GM18868 (cell line): ENCODE measurements at regions not wholly inside any gene's neighbourhood (a gene's known extent, or its start where the extent isn't known, plus 50 kb on each side); places are given as distances from the start of the nearest gene placed in this dataset.

Source experiments
- ATAC-seq: cut with Tn5 transposase; IDR thresholded peaks from one replicate; pipeline ENCODE4 v1.9.1; 2021; ENCODE audit warnings: mild to moderate bottlenecking, moderate library complexity; ENCODE audit not compliant: unreplicated experiment

GRCh38 chr10:128631801-128632241 lies 505.6 kb upstream of the MKI67 start:
- no peak for ATAC-seq

- no peak for ATAC-seq
These were observed 506.5 kb upstream of the MKI67 start for GRCh38 chr10:128632694-128633093.

GRCh38 chr10:128633864-128634540 lies 507.8 kb upstream of the MKI67 start:
- no peak for ATAC-seq

GRCh38 chr10:128642023-128642422 lies 515.8 kb upstream of the MKI67 start:
- no peak for ATAC-seq

GRCh38 chr10:128642502-128642901 lies 516.3 kb upstream of the MKI67 start:
- no peak for ATAC-seq

- no peak for ATAC-seq
These were observed 517.4 kb upstream of the MKI67 start for GRCh38 chr10:128643658-128644057.

GRCh38 chr10:128645486-128645885 lies 519.3 kb upstream of the MKI67 start:
- no peak for ATAC-seq

GRCh38 chr10:128646956-128647355 lies 520.7 kb upstream of the MKI67 start:
- no peak for ATAC-seq

GRCh38 chr10:128657548-128657947 lies 531.3 kb upstream of the MKI67 start:
- no peak for ATAC-seq

GRCh38 chr10:128660726-128661125 lies 534.5 kb upstream of the MKI67 start:
- no peak for ATAC-seq

- ATAC-seq = no peak
These were observed 535.4 kb upstream of the MKI67 start for GRCh38 chr10:128661404-128662197.

GRCh38 chr10:128662520-128662919 lies 536.3 kb upstream of the MKI67 start:
- no peak for ATAC-seq

- no peak for ATAC-seq
These were observed 538.5 kb upstream of the MKI67 start for GRCh38 chr10:128664729-128665128.

- ATAC-seq = no peak
These were observed 549.2 kb upstream of the MKI67 start for GRCh38 chr10:128675405-128675804.

- ATAC-seq = no peak
These were observed 553.9 kb upstream of the MKI67 start for GRCh38 chr10:128680116-128680515.

GRCh38 chr10:128684215-128684614 lies 558.0 kb upstream of the MKI67 start:
- no peak for ATAC-seq

GRCh38 chr10:128686630-128687278 lies 560.5 kb upstream of the MKI67 start:
- no peak for ATAC-seq

- no peak for ATAC-seq
These were observed 561.2 kb upstream of the MKI67 start for GRCh38 chr10:128687408-128687807.

GRCh38 chr10:128687927-128688549 lies 561.8 kb upstream of the MKI67 start:
- ATAC-seq = no peak

- no peak for ATAC-seq
These were observed 563.4 kb upstream of the MKI67 start for GRCh38 chr10:128689667-128690066.

GRCh38 chr10:128693493-128694131 lies 567.4 kb upstream of the MKI67 start:
- ATAC-seq = no peak
